Endodermal cell (in vitro differentiated cells): ENCODE measurements at regions not wholly inside any gene's neighbourhood (a gene's known extent, or its start where the extent isn't known, plus 50 kb on each side); places are given as distances from the start of the nearest gene placed in this dataset.

Experiments
- DNase-seq: peaks from one replicate; pipeline ENCODE4 v3.0.0-alpha.2; 2017
- H3K27ac ChIP-seq: 2 replicates; pipeline ENCODE4 v1.5.1; 2013; ENCODE audit warnings: mild to moderate bottlenecking, low read depth, low read length, moderate library complexity
- H3K27me3 ChIP-seq: 2 replicates; pipeline ENCODE4 v1.6.1; 2013; ENCODE audit warnings: mild to moderate bottlenecking, low read length, moderate library complexity; ENCODE audit not compliant: insufficient read depth, control insufficient read depth, poor library complexity, severe bottlenecking
- H3K36me3 ChIP-seq: 2 replicates; pipeline ENCODE4 v1.7.0; 2013; ENCODE audit warnings: mild to moderate bottlenecking, low read length, moderate library complexity; ENCODE audit not compliant: control insufficient read depth, insufficient read depth
- H3K4me1 ChIP-seq: one replicate; pipeline ENCODE4 v1.7.0; 2013; ENCODE audit warnings: low read length; ENCODE audit not compliant: control insufficient read depth, insufficient read depth
- H3K4me3 ChIP-seq: 2 replicates; pipeline ENCODE4 v1.5.1; 2013; ENCODE audit warnings: mild to moderate bottlenecking, low read length, moderate library complexity
- H3K9ac ChIP-seq: 2 replicates; pipeline ENCODE4 v1.6.1; 2013; ENCODE audit warnings: mild to moderate bottlenecking, low read length, moderate library complexity; ENCODE audit not compliant: poor library complexity, severe bottlenecking; ENCODE audit errors: extremely low read depth
- H3K9me3 ChIP-seq: 2 replicates; pipeline ENCODE4 v1.6.1; 2013; ENCODE audit warnings: mild to moderate bottlenecking, low read length, moderate library complexity; ENCODE audit not compliant: control insufficient read depth
- H3K27ac Mint-ChIP-seq: 2 replicates; pipeline ENCODE4 v1.8.0; 2020; ENCODE audit warnings: mixed read lengths
- H3K27me3 Mint-ChIP-seq: 2 replicates; pipeline ENCODE4 v1.8.0; 2021; ENCODE audit warnings: mild to moderate bottlenecking, mixed read lengths; ENCODE audit not compliant: insufficient read depth
- H3K36me3 Mint-ChIP-seq: 2 replicates; pipeline ENCODE4 v1.8.0; 2020; ENCODE audit warnings: low read depth, mixed read lengths
- H3K4me1 Mint-ChIP-seq: 2 replicates; pipeline ENCODE4 v1.8.0; 2020; ENCODE audit warnings: mixed read lengths
- H3K4me3 Mint-ChIP-seq: 2 replicates; pipeline ENCODE4 v1.8.0; 2020; ENCODE audit warnings: mild to moderate bottlenecking, moderate library complexity, mixed read lengths
- H3K9me3 Mint-ChIP-seq: 2 replicates; pipeline ENCODE4 v1.8.0; 2020; ENCODE audit warnings: mild to moderate bottlenecking, mixed read lengths
- WGBS, 2 experiments: methylation state at CpG; one replicate each; pipeline versions ENCODE4 v1.1.5 to v1.1.7; 2013; ENCODE audit warnings: missing lambda C conversion rate in 2 of 2, mixed read lengths in 1 of 2; ENCODE audit not compliant: insufficient coverage in 1 of 2, insufficient read length in 1 of 2; 5-methylcytosine and 5-hydroxymethylcytosine counted together
- TF ChIP-seq, protein P1 (sequence below): fragments of 200-600 bp; sonication (generic); conservative IDR thresholded peaks from 2 replicates; pipeline ENCODE4 v1.5.0; 2021; ENCODE audit warnings: antibody characterized with exemption, mild to moderate bottlenecking

DNA sequence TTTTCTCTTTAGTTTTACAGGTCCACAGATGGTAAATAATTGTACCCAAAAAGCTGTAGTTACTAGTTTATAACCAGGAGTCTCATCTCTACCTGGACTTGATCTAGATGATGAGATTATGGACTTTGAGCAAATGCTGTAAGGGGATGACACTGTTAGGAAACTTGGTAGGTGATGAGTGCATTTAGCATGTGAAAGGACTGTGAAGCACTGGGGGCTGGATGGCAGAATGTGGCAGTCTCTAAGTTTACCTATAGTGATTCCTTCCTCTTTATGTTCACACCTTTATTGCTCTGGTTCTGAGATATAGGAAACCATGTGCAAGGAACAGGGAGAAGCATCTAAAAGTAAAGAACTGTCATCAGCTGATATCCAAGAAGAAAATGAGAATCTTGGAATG is 230.7 kb upstream of the CHORDC1 start:
- Histone ChIP-seq H3K9ac (no peak overlapping the region), H3K4me1 (peaks cover 6% of the 10 kb centered on the region), H3K4me3 (no peak overlapping the region), H3K9me3 (no peaks in the 10 kb centered on the region), H3K27me3 (no peaks in the 10 kb centered on the region), H3K27ac (no peak overlapping the region), H3K36me3 (no peaks in the 10 kb centered on the region)
- peaks cover 7% of the 10 kb centered on the region for H3K9me3 Mint-ChIP-seq
- no peaks in the 10 kb centered on the region for H3K27me3 Mint-ChIP-seq
- TF ChIP-seq, protein P1, sequence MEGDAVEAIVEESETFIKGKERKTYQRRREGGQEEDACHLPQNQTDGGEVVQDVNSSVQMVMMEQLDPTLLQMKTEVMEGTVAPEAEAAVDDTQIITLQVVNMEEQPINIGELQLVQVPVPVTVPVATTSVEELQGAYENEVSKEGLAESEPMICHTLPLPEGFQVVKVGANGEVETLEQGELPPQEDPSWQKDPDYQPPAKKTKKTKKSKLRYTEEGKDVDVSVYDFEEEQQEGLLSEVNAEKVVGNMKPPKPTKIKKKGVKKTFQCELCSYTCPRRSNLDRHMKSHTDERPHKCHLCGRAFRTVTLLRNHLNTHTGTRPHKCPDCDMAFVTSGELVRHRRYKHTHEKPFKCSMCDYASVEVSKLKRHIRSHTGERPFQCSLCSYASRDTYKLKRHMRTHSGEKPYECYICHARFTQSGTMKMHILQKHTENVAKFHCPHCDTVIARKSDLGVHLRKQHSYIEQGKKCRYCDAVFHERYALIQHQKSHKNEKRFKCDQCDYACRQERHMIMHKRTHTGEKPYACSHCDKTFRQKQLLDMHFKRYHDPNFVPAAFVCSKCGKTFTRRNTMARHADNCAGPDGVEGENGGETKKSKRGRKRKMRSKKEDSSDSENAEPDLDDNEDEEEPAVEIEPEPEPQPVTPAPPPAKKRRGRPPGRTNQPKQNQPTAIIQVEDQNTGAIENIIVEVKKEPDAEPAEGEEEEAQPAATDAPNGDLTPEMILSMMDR, result no peak
- no peak overlapping the region for H3K4me3 Mint-ChIP-seq
- peaks cover 23% of the 10 kb centered on the region for H3K4me1 Mint-ChIP-seq
- no peaks in the 10 kb centered on the region for H3K36me3 Mint-ChIP-seq
- H3K27ac Mint-ChIP-seq, result no peak overlapping the region
- no peak for DNase-seq

DNA sequence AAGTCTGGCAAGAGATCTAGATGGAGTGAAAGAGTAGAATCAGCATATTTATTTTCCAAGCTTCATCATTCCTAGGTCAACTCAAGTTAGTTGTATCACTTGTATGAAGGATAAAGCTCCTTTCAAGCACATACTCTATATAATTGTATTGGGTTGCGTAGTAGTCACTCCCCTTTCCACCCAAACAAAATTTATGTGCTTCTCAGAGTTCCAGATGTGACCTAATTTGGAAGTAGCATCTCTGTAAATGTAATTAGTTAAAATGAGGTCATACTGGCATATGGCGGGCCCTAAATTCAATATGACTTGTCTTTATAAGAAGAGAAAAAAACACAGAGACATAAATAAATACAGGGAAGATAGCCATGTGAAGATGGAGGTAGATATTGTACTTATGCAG is 226.8 kb upstream of the CHORDC1 start:
- H3K9ac ChIP-seq, result no peak overlapping the region
- 100% methylated on average over 1 of the region's 2 CpGs; no CpG with 5 or more reads in 1 of the 2 experiments for WGBS, 2 experiments
- H3K4me1 ChIP-seq, result peaks cover 2% of the 10 kb centered on the region
- Mint-ChIP-seq H3K9me3 (no peaks in the 10 kb centered on the region), H3K4me3 (no peak overlapping the region), H3K4me1 (peaks cover 11% of the 10 kb centered on the region), H3K27ac (no peak overlapping the region), H3K27me3 (no peaks in the 10 kb centered on the region), H3K36me3 (no peaks in the 10 kb centered on the region)
- TF ChIP-seq, protein P1, result no peak
- no peak overlapping the region for H3K27ac ChIP-seq
- no peaks in the 10 kb centered on the region for H3K27me3 ChIP-seq
- H3K36me3 ChIP-seq, result no peaks in the 10 kb centered on the region
- no peaks in the 10 kb centered on the region for H3K9me3 ChIP-seq
- DNase-seq, result no peak
- H3K4me3 ChIP-seq, result no peak overlapping the region

GRCh38 chr11:90448256-90448655 is 225.4 kb upstream of the CHORDC1 start:
- TF ChIP-seq, protein P1, result no peak
- no peak for DNase-seq
- Mint-ChIP-seq H3K36me3 (no peaks in the 10 kb centered on the region), H3K27ac (no peak overlapping the region), H3K4me3 (no peak overlapping the region), H3K9me3 (no peaks in the 10 kb centered on the region), H3K4me1 (peaks cover under 1% of the 10 kb centered on the region), H3K27me3 (no peaks in the 10 kb centered on the region)
- no peaks in the 10 kb centered on the region for H3K27me3 ChIP-seq
- H3K36me3 ChIP-seq, result no peaks in the 10 kb centered on the region
- no peak overlapping the region for H3K9ac ChIP-seq
- no peak overlapping the region for H3K27ac ChIP-seq
- 88 to 94% methylated on average over 3 to 4 of the region's 4 CpGs for WGBS, 2 experiments
- H3K9me3 ChIP-seq, result no peaks in the 10 kb centered on the region
- H3K4me1 ChIP-seq, result no peaks in the 10 kb centered on the region
- no peak overlapping the region for H3K4me3 ChIP-seq
